Stomach (tissue), 4 donors: ENCODE measurements at regions not wholly inside any gene's neighbourhood (a gene's known extent, or its start where the extent isn't known, plus 50 kb on each side); places are given as distances from the start of the nearest gene placed in this dataset.

Experiments used
- EP300 ChIP-seq: sonication (generic); formaldehyde crosslinking; IDR thresholded peaks from one replicate; pipeline ENCODE4 v1.6.1; 2017; ENCODE audit warnings: antibody characterized with exemption
- POLR2A ChIP-seq, 4 donors: fragments of 450-650 bp; IDR thresholded peaks; one replicate each; pipeline ENCODE4 v1.6.1; 2016; ENCODE audit warnings: antibody characterized with exemption in 4 of 4, control low read depth in 2 of 4, mild to moderate bottlenecking in 1 of 4, moderate library complexity in 1 of 4
- TF ChIP-seq, protein P1 (sequence below), 7 experiments: fragments of 450-650 bp in 4 of 7; fragments of 200-600 bp in 3 of 7; sonication (generic) in 3 of 7; IDR thresholded peaks; one replicate each; pipeline ENCODE4 v1.5.1; 2016 to 2019; ENCODE audit warnings: antibody characterized with exemption in 7 of 7, control low read depth in 2 of 7, mild to moderate bottlenecking in 1 of 7

DNA sequence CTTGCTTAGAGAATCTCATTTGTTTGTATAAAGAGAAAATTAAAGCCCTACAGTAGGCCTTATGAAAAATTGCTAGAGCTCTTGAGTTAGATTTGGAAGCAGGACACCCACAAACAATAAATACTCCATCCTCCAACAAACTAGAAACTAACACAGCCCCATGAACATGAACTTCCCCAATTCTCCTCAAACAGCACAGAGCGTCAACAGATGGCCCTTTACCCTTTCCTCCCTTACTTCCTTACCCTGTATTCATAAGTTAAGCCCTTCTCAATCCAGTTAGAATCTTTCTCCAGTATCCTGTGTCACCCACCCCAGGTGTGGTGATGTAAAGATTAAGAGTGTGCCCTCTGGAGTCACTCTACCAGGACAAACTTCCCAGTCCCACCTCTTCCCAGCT is 113.7 kb downstream of the UNC5CL start:
- TF ChIP-seq, protein P1, sequence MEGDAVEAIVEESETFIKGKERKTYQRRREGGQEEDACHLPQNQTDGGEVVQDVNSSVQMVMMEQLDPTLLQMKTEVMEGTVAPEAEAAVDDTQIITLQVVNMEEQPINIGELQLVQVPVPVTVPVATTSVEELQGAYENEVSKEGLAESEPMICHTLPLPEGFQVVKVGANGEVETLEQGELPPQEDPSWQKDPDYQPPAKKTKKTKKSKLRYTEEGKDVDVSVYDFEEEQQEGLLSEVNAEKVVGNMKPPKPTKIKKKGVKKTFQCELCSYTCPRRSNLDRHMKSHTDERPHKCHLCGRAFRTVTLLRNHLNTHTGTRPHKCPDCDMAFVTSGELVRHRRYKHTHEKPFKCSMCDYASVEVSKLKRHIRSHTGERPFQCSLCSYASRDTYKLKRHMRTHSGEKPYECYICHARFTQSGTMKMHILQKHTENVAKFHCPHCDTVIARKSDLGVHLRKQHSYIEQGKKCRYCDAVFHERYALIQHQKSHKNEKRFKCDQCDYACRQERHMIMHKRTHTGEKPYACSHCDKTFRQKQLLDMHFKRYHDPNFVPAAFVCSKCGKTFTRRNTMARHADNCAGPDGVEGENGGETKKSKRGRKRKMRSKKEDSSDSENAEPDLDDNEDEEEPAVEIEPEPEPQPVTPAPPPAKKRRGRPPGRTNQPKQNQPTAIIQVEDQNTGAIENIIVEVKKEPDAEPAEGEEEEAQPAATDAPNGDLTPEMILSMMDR (IDR thresholded peaks at IDR 0.05): no peak
- TF ChIP-seq EP300 (no peak), POLR2A (IDR thresholded peaks at IDR 0.05) (no peak)
